ENCODE measurements at regions not wholly inside any gene's neighbourhood (a gene's known extent, or its start where the extent isn't known, plus 50 kb on each side); places are given as distances from the start of the nearest gene placed in this dataset.

DNA sequence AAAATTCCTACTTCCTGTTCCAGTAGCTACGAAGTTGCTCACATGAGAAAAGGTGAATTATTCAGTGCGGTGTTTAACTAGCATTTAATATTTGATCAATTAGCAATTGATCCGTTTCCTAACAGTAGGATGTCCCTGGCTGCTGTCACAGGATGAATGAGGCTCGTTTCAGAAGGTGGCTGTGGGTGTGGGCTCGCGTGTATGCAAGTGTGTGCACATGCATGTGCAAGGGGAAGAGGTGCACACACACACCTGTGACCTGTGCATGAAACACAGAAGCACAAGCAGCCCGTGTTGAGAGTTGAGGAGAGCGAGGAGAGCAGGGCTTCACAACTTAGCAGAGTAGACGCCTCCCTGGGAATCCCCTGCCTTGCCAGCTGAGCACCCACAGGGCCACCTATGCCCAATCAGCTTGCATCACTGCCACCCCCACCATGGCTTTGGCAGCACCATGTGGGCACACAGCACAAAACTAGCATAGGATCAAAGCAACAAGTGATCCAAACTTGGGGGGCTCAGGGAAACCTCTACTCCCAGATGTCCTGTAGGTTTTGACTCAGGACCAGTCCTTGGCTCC lies 107.2 kb downstream of the C5orf15 start:
- TF ChIP-seq CTCF (conservative IDR thresholded peaks at IDR 0.05 in 1 of 2, IDR thresholded peaks at IDR 0.05 in 1 of 2; ENCODE audit: extremely low read depth in 1 of 2, insufficient read depth in 1 of 2, low read depth in 1 of 2, low read length in 2 of 2) (no peak), EZH2 (IDR thresholded peaks at IDR 0.05; ENCODE audit: borderline replicate concordance, low read length) (no peak)
